ENCODE measurements at regions not wholly inside any gene's neighbourhood (a gene's known extent, or its start where the extent isn't known, plus 50 kb on each side); places are given as distances from the start of the nearest gene placed in this dataset.
"Not testable (repeated sequence)": the region's sequence is repeated elsewhere in the genome, so short reads cannot be mapped to it uniquely, and the experiment has no call there.

GRCh38 chr20:64327223-64327549 is 71.6 kb downstream of the PCMTD2 start:
- DNase-seq (ENCODE audit: low spot score), result not testable (repeated sequence)

- peak; percentile 80 for DNase-seq (ENCODE audit: low spot score)
Observed at GRCh38 chr20:64327550-64328317, 72.2 kb downstream of the PCMTD2 start.

DNA sequence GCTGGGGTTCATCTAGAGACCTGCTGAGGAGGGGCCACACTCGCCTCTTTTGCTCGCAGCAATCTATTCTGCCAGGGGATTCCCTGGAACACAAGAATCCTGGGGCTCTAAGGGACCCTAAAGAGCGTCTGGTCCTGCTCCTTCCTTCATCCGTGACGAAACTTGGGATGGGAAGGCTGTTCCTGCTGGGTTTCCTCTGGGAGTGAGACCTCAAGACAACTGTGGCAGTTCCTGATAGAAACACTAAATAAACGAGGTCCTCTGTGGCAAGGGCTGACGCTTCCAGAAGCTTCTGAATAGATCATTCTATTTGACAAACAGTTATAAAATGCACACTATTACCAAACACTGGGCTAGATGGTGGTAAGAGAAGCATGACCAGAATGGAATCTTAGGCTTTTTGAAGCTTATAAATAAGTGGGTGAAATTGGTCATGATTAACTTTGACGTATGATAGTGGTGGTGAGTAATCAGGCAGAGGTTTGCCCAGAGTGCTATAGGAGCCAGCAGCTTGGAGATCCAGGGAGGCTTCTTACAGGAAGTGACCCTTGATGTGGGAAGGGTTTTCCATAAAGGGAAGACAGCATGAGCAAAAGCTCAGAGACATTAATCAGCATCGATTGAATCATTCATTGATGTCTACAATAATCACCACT is 73.2 kb downstream of the PCMTD2 start:
- not testable (repeated sequence) for DNase-seq (ENCODE audit: low spot score)

- DNase-seq (ENCODE audit: low spot score), result not testable (repeated sequence)
Observed at GRCh38 chr20:64332627-64333026, 77.1 kb downstream of the PCMTD2 start.
